A549 (cell line): ENCODE measurements at regions not wholly inside any gene's neighbourhood (a gene's known extent, or its start where the extent isn't known, plus 50 kb on each side); places are given as distances from the start of the nearest gene placed in this dataset.

ENCODE experiments used
- ESRRA ChIP-seq: fragments of 150-350 bp; IDR thresholded peaks from 2 replicates; pipeline ENCODE4 v1.6.1; 2014; ENCODE audit warnings: mild to moderate bottlenecking, low read length, borderline replicate concordance
- MAZ ChIP-seq: fragments of 150-350 bp; IDR thresholded peaks from 2 replicates; pipeline ENCODE4 v1.6.1; 2014; ENCODE audit warnings: antibody characterized with exemption, low read depth, low read length, borderline replicate concordance

- no peak for TF ChIP-seq ESRRA
- no peak for TF ChIP-seq MAZ
These were observed 65.0 kb upstream of the IER5L start for GRCh38 chr9:129242971-129243561.
